GM23338 (cell line): ENCODE measurements at regions not wholly inside any gene's neighbourhood (a gene's known extent, or its start where the extent isn't known, plus 50 kb on each side); places are given as distances from the start of the nearest gene placed in this dataset.

Experiments
- ATAC-seq: fragments of 200-7000 bp; cut with Tn5 transposase; 3 replicates; pipeline ENCODE4 v1.9.1; 2020
- DNase-seq: peaks from one replicate; pipeline ENCODE4 v3.0.0-alpha.2; 2015; ENCODE audit warnings: low spot score
- H2AFZ ChIP-seq: fragments of 200-600 bp; sonication (generic); 2 replicates; pipeline ENCODE4 v1.8.0; 2016; ENCODE audit warnings: antibody characterized with exemption, mild to moderate bottlenecking, moderate library complexity
- H3F3A ChIP-seq: fragments of 200-600 bp; sonication (generic); replicated peaks from 2 replicates; pipeline ENCODE4 v1.8.0; 2017; ENCODE audit warnings: antibody characterized with exemption, mixed run types, low read depth
- H3K27ac ChIP-seq: fragments of 200-600 bp; sonication (generic); 2 replicates; pipeline ENCODE4 v1.6.1; 2016; ENCODE audit warnings: low read depth
- H3K27me3 ChIP-seq: fragments of 200-600 bp; sonication (generic); 2 replicates; pipeline ENCODE4 v1.8.0; 2016; ENCODE audit warnings: mild to moderate bottlenecking, mixed run types, moderate library complexity; ENCODE audit not compliant: insufficient read depth
- H3K36me3 ChIP-seq: fragments of 200-600 bp; sonication (generic); 2 replicates; pipeline ENCODE4 v1.8.0; 2016; ENCODE audit warnings: mild to moderate bottlenecking; ENCODE audit not compliant: insufficient read depth
- H3K4me1 ChIP-seq: fragments of 200-600 bp; sonication (generic); 2 replicates; pipeline ENCODE4 v1.8.0; 2016; ENCODE audit warnings: mild to moderate bottlenecking, moderate library complexity; ENCODE audit not compliant: insufficient read depth
- H3K4me2 ChIP-seq: fragments of 200-600 bp; sonication (generic); 2 replicates; pipeline ENCODE4 v1.7.1; 2017; ENCODE audit warnings: mixed run types
- H3K4me3 ChIP-seq: fragments of 200-600 bp; sonication (generic); 2 replicates; pipeline ENCODE4 v1.6.1; 2016; ENCODE audit warnings: mixed run types
- H3K79me2 ChIP-seq: fragments of 200-600 bp; sonication (generic); replicated peaks from 2 replicates; pipeline ENCODE4 v1.8.0; 2017; ENCODE audit warnings: mild to moderate bottlenecking; ENCODE audit not compliant: insufficient read depth
- H3K9me2 ChIP-seq: fragments of 200-600 bp; sonication (generic); 2 replicates; pipeline ENCODE4 v1.8.0; 2017; ENCODE audit not compliant: insufficient read depth
- H4K20me1 ChIP-seq: fragments of 200-600 bp; sonication (generic); replicated peaks from 2 replicates; pipeline ENCODE4 v1.8.0; 2017; ENCODE audit warnings: mild to moderate bottlenecking; ENCODE audit not compliant: insufficient read depth
- H3K27ac Mint-ChIP-seq: 2 replicates; pipeline ENCODE4 v1.8.0; 2020; ENCODE audit warnings: inconsistent platforms, mild to moderate bottlenecking, moderate library complexity, mixed read lengths
- H3K27me3 Mint-ChIP-seq: 3 replicates; pipeline ENCODE4 v1.8.0; 2022; ENCODE audit warnings: low read depth, mild to moderate bottlenecking, moderate library complexity, mixed read lengths, inconsistent platforms; ENCODE audit not compliant: insufficient read depth, poor library complexity
- H3K36me3 Mint-ChIP-seq: 3 replicates; pipeline ENCODE4 v1.8.0; 2021; ENCODE audit warnings: low read depth, mild to moderate bottlenecking, inconsistent platforms, moderate library complexity, mixed read lengths
- H3K4me1 Mint-ChIP-seq: 3 replicates; pipeline ENCODE4 v1.8.0; 2020; ENCODE audit warnings: mild to moderate bottlenecking, inconsistent platforms, mixed read lengths
- H3K4me3 Mint-ChIP-seq: 3 replicates; pipeline ENCODE4 v1.8.0; 2021; ENCODE audit warnings: moderate library complexity, mild to moderate bottlenecking, inconsistent platforms, mixed read lengths
- H3K9me3 Mint-ChIP-seq: 3 replicates; pipeline ENCODE4 v1.8.0; 2020; ENCODE audit warnings: moderate library complexity, mild to moderate bottlenecking, inconsistent platforms, mixed read lengths
- CREB1 ChIP-seq: fragments of 250-450 bp; sonication (Bioruptor Pico); IDR thresholded peaks from 2 replicates; pipeline ENCODE4 v1.5.0; 2020; ENCODE audit warnings: low read depth, mild to moderate bottlenecking, moderate library complexity
- EZH2 ChIP-seq: fragments of 200-600 bp; sonication (generic); IDR thresholded peaks from one replicate; pipeline ENCODE4 v1.8.0; 2017; ENCODE audit warnings: antibody characterized with exemption, mild to moderate bottlenecking, low read depth; ENCODE audit not compliant: unreplicated experiment
- EZH2phosphoT487 ChIP-seq: fragments of 200-600 bp; sonication (generic); IDR thresholded peaks from one replicate; pipeline ENCODE4 v1.8.1; 2018; ENCODE audit warnings: antibody characterized with exemption; ENCODE audit not compliant: unreplicated experiment
- JUNB ChIP-seq: IDR thresholded peaks from one replicate; pipeline ENCODE4 v1.6.1; 2016; ENCODE audit warnings: antibody characterized with exemption; ENCODE audit not compliant: unreplicated experiment
- NANOG ChIP-seq: IDR thresholded peaks from 2 replicates; pipeline ENCODE4 v1.6.1; 2016; ENCODE audit warnings: antibody characterized with exemption, borderline replicate concordance
- POLR2AphosphoS5 ChIP-seq: IDR thresholded peaks from 2 replicates; pipeline ENCODE4 v1.6.1; 2016; ENCODE audit warnings: antibody characterized with exemption, low read depth
- REST ChIP-seq: IDR thresholded peaks from one replicate; pipeline ENCODE4 v1.6.1; 2018; ENCODE audit warnings: antibody characterized with exemption; ENCODE audit not compliant: unreplicated experiment
- STAT1 ChIP-seq: IDR thresholded peaks from one replicate; pipeline ENCODE4 v1.6.1; 2016; ENCODE audit warnings: antibody characterized with exemption; ENCODE audit not compliant: unreplicated experiment
- ZNF114 ChIP-seq: fragments of 250-450 bp; sonication (Bioruptor Pico); IDR thresholded peaks from 2 replicates; pipeline ENCODE4 v1.5.0; 2020; ENCODE audit warnings: mild to moderate bottlenecking, moderate library complexity
- ZNF462 ChIP-seq: fragments of 250-450 bp; sonication (Bioruptor Pico); IDR thresholded peaks from 2 replicates; pipeline ENCODE4 v1.5.0; 2020; ENCODE audit warnings: mild to moderate bottlenecking, moderate library complexity

GRCh38 chr9:78677326-78677725 lies 380.4 kb downstream of the PSAT1 start:
- H3K27me3 ChIP-seq = no peaks in the 10 kb centered on the region
- no peaks in the 10 kb centered on the region for H4K20me1 ChIP-seq
- H3K4me2 ChIP-seq = no peak overlapping the region
- no peaks in the 10 kb centered on the region for H3K36me3 ChIP-seq
- no peak overlapping the region for H2AFZ ChIP-seq
- peaks cover 11% of the 10 kb centered on the region for H3K4me1 Mint-ChIP-seq
- H3K27ac ChIP-seq = no peak overlapping the region
- H3K4me3 Mint-ChIP-seq = no peak overlapping the region
- no peaks in the 10 kb centered on the region for H3F3A ChIP-seq
- H3K27ac Mint-ChIP-seq = no peak overlapping the region
- H3K79me2 ChIP-seq = no peaks in the 10 kb centered on the region
- H3K4me1 ChIP-seq = peaks cover 11% of the 10 kb centered on the region; the same call in 1 of the 2 replicates
- no peak overlapping the region for H3K4me3 ChIP-seq
- H3K9me3 Mint-ChIP-seq = no peaks in the 10 kb centered on the region
- ATAC-seq = no peak
- TF ChIP-seq EZH2phosphoT487 = no peak
- TF ChIP-seq ZNF114 (CRISPR knock-in tag) = no peak
- TF ChIP-seq JUNB = no peak
- no peak for TF ChIP-seq ZNF462
- TF ChIP-seq POLR2AphosphoS5 = no peak
- no peak for TF ChIP-seq CREB1 (CRISPR knock-in tag)
- TF ChIP-seq STAT1 = no peak
- no peak for TF ChIP-seq REST
- no peak for TF ChIP-seq EZH2
- TF ChIP-seq NANOG = no peak
- no peaks in the 10 kb centered on the region for H3K27me3 Mint-ChIP-seq
- H3K9me2 ChIP-seq = no peaks in the 10 kb centered on the region
- no peak for DNase-seq
- H3K36me3 Mint-ChIP-seq = no peaks in the 10 kb centered on the region
